Osteoblast (primary cell): ENCODE measurements at regions not wholly inside any gene's neighbourhood (a gene's known extent, or its start where the extent isn't known, plus 50 kb on each side); places are given as distances from the start of the nearest gene placed in this dataset.
"Not testable (repeated sequence)": the region's sequence is repeated elsewhere in the genome, so short reads cannot be mapped to it uniquely, and the experiment has no call there.

Experiments
- DNase-seq: peaks from one replicate; pipeline ENCODE4 v3.0.0; 2011; ENCODE audit warnings: low spot score, mixed read lengths; ENCODE audit not compliant: insufficient read length; ENCODE audit errors: missing footprints
- H2AFZ ChIP-seq: 2 replicates; pipeline ENCODE4 v1.6.0; 2011; ENCODE audit warnings: mild to moderate bottlenecking, low read length
- H3K27ac ChIP-seq: 2 replicates; pipeline ENCODE4 v1.5.1; 2011; ENCODE audit warnings: mild to moderate bottlenecking, low read depth, low read length, moderate library complexity
- H3K27me3 ChIP-seq: 2 replicates; pipeline ENCODE4 v1.6.0; 2012; ENCODE audit warnings: mild to moderate bottlenecking, control low read depth, inconsistent platforms, low read length, moderate library complexity; ENCODE audit not compliant: insufficient read depth
- H3K36me3 ChIP-seq: 2 replicates; pipeline ENCODE4 v1.5.1; 2011; ENCODE audit warnings: mild to moderate bottlenecking, low read length, control low read depth, moderate library complexity; ENCODE audit not compliant: insufficient read depth
- H3K4me1 ChIP-seq: 2 replicates; pipeline ENCODE4 v1.5.1; 2011; ENCODE audit warnings: mild to moderate bottlenecking, low read length, control low read depth, moderate library complexity; ENCODE audit not compliant: insufficient read depth
- H3K4me2 ChIP-seq: 2 replicates; pipeline ENCODE4 v1.6.0; 2011; ENCODE audit warnings: mild to moderate bottlenecking, low read length; ENCODE audit not compliant: insufficient read depth
- H3K4me3 ChIP-seq: fragments of 200-600 bp; sonication (generic); 3 replicates; pipeline ENCODE4 v1.5.1; 2012; ENCODE audit warnings: mild to moderate bottlenecking, low read length, inconsistent platforms; ENCODE audit not compliant: insufficient read depth
- H3K79me2 ChIP-seq: 2 replicates; pipeline ENCODE4 v1.6.0; 2012; ENCODE audit warnings: mild to moderate bottlenecking, low read length, control low read depth, inconsistent platforms; ENCODE audit not compliant: insufficient read depth
- H3K9me3 ChIP-seq: 2 replicates; pipeline ENCODE4 v1.5.1; 2011; ENCODE audit warnings: low read depth, low read length, control low read depth
- H4K20me1 ChIP-seq: 2 replicates; pipeline ENCODE4 v1.6.0; 2012; ENCODE audit warnings: mild to moderate bottlenecking, low read length, control low read depth; ENCODE audit not compliant: insufficient read depth
- CTCF ChIP-seq: IDR thresholded peaks from 2 replicates; pipeline ENCODE4 v1.5.1; 2011; ENCODE audit warnings: mild to moderate bottlenecking, low read depth, low read length, moderate library complexity; ENCODE audit errors: extremely low read depth

- no peak overlapping the region for H3K4me2 ChIP-seq
- H3K36me3 ChIP-seq: no peaks in the 10 kb centered on the region
- H3K9me3 ChIP-seq: peaks cover 15% of the 10 kb centered on the region
- no peak for DNase-seq
- H3K4me3 ChIP-seq: no peak overlapping the region
- no peak overlapping the region for H3K27ac ChIP-seq
- no peaks in the 10 kb centered on the region for H3K27me3 ChIP-seq
- H3K79me2 ChIP-seq: no peaks in the 10 kb centered on the region
- no peak for TF ChIP-seq CTCF
- H4K20me1 ChIP-seq: no peaks in the 10 kb centered on the region
- H2AFZ ChIP-seq: no peak overlapping the region
- no peaks in the 10 kb centered on the region for H3K4me1 ChIP-seq
Measured at GRCh38 chrX:51242212-51242611, 90.4 kb upstream of the NUDT10 start.

- Histone ChIP-seq H3K79me2 (no peaks in the 10 kb centered on the region), H3K4me2 (no peak overlapping the region), H2AFZ (no peak overlapping the region), H3K4me1 (no peaks in the 10 kb centered on the region), H3K27ac (no peak overlapping the region), H4K20me1 (no peaks in the 10 kb centered on the region), H3K4me3 (no peak overlapping the region), H3K9me3 (no peaks in the 10 kb centered on the region), H3K27me3 (no peaks in the 10 kb centered on the region), H3K36me3 (no peaks in the 10 kb centered on the region)
- TF ChIP-seq CTCF: no peak
- DNase-seq: no peak
Measured at GRCh38 chrX:51257490-51257889, 75.1 kb upstream of the NUDT10 start.

GRCh38 chrX:51262271-51262670 is 70.4 kb upstream of the NUDT10 start:
- not testable (repeated sequence) for H3K27me3 ChIP-seq, H3K36me3 ChIP-seq, H2AFZ ChIP-seq, DNase-seq, H3K4me3 ChIP-seq, H3K4me2 ChIP-seq, H4K20me1 ChIP-seq, H3K9me3 ChIP-seq, H3K27ac ChIP-seq, H3K4me1 ChIP-seq, H3K79me2 ChIP-seq

GRCh38 chrX:51272638-51273037 is 60.0 kb upstream of the NUDT10 start:
- H3K36me3 ChIP-seq: no peaks in the 10 kb centered on the region
- H3K27me3 ChIP-seq: no peaks in the 10 kb centered on the region
- no peaks in the 10 kb centered on the region for H3K79me2 ChIP-seq
- H3K4me3 ChIP-seq: no peak overlapping the region
- H3K4me2 ChIP-seq: no peak overlapping the region
- no peaks in the 10 kb centered on the region for H3K4me1 ChIP-seq
- no peaks in the 10 kb centered on the region for H4K20me1 ChIP-seq
- DNase-seq: no peak
- no peak overlapping the region for H2AFZ ChIP-seq
- H3K27ac ChIP-seq: no peak overlapping the region
- H3K9me3 ChIP-seq: no peaks in the 10 kb centered on the region
- no peak for TF ChIP-seq CTCF
